Mammary epithelial cell (primary cell): ENCODE measurements at regions not wholly inside any gene's neighbourhood (a gene's known extent, or its start where the extent isn't known, plus 50 kb on each side); places are given as distances from the start of the nearest gene placed in this dataset.

ENCODE experiments used
- EZH2 ChIP-seq: IDR thresholded peaks from 2 replicates; pipeline ENCODE4 v1.6.1; 2012; ENCODE audit warnings: low read length, inconsistent platforms, borderline replicate concordance
- TF ChIP-seq, protein P1 (sequence below), 2 donors: IDR thresholded peaks in 1 of 2; conservative IDR thresholded peaks in 1 of 2; 2 replicates each; pipeline ENCODE4 v1.5.1; 2011 to 2012; ENCODE audit warnings: inconsistent platforms in 2 of 2, low read length in 2 of 2, mild to moderate bottlenecking in 2 of 2, control low read depth in 1 of 2, low read depth in 1 of 2; ENCODE audit not compliant: insufficient read depth in 1 of 2; ENCODE audit errors: extremely low read depth in 1 of 2

DNA sequence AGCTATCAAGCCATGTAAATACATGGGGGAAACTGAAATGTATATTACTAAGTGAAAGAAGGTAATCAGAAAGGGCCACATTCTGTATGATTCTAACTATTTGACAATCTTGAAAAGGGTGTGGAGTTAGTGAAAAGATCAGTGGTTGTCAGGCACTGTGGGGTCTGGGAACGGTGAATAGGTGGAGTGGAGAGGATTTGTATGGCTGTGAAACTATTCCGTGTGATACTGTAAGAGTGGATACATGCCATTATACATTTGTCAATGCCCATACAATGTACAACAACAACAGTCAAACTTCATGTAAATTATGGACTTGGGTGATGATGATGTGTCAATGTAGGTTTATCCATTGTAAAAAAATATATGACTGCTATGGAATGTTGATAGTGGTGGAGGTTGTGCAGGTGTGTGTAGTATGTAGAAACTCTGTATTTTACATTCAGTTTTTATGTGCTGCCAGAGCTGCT, 1116.2 kb downstream of the SUCLG1 start:
- TF ChIP-seq, protein P1, sequence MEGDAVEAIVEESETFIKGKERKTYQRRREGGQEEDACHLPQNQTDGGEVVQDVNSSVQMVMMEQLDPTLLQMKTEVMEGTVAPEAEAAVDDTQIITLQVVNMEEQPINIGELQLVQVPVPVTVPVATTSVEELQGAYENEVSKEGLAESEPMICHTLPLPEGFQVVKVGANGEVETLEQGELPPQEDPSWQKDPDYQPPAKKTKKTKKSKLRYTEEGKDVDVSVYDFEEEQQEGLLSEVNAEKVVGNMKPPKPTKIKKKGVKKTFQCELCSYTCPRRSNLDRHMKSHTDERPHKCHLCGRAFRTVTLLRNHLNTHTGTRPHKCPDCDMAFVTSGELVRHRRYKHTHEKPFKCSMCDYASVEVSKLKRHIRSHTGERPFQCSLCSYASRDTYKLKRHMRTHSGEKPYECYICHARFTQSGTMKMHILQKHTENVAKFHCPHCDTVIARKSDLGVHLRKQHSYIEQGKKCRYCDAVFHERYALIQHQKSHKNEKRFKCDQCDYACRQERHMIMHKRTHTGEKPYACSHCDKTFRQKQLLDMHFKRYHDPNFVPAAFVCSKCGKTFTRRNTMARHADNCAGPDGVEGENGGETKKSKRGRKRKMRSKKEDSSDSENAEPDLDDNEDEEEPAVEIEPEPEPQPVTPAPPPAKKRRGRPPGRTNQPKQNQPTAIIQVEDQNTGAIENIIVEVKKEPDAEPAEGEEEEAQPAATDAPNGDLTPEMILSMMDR (conservative IDR thresholded peaks at IDR 0.05 in 1 of 2, IDR thresholded peaks at IDR 0.05 in 1 of 2; ENCODE audit: extremely low read depth in 1 of 2, insufficient read depth in 1 of 2, low read depth in 1 of 2, low read length in 2 of 2), result no peak
- no peak for TF ChIP-seq EZH2
